Activated T-helper 1 cell treated with anti-CD3 and anti-CD28 coated beads, Interleukin-12 subunit alpha, Interleukin-12 subunit beta, Interleukin-2, Interleukin-4 antibody, amounts not matched to agents 30 ng/mL and 10 ng/mL and 1 ng/mL, durations not matched to agents 14 hours and 24 hours and 36 hours (primary cell): ENCODE measurements at regions not wholly inside any gene's neighbourhood (a gene's known extent, or its start where the extent isn't known, plus 50 kb on each side); places are given as distances from the start of the nearest gene placed in this dataset.

Source experiments
- DNase-seq: peaks from one replicate; pipeline ENCODE4 v3.0.0; 2021; ENCODE audit warnings: low spot score
- H3K27ac Mint-ChIP-seq: one replicate; pipeline ENCODE4 v1.8.0; 2021; ENCODE audit warnings: mild to moderate bottlenecking, mixed read lengths
- H3K27me3 Mint-ChIP-seq: one replicate; pipeline ENCODE4 v1.8.0; 2022; ENCODE audit warnings: mild to moderate bottlenecking, moderate library complexity, mixed read lengths; ENCODE audit not compliant: insufficient read depth
- H3K36me3 Mint-ChIP-seq: one replicate; pipeline ENCODE4 v1.8.0; 2021; ENCODE audit warnings: low read depth, mixed read lengths
- H3K4me1 Mint-ChIP-seq: one replicate; pipeline ENCODE4 v1.8.0; 2021; ENCODE audit warnings: low read depth, mixed read lengths
- H3K4me3 Mint-ChIP-seq: one replicate; pipeline ENCODE4 v1.8.0; 2021; ENCODE audit warnings: mild to moderate bottlenecking, moderate library complexity, mixed read lengths
- H3K9me3 Mint-ChIP-seq: one replicate; pipeline ENCODE4 v1.8.0; 2021; ENCODE audit warnings: mixed read lengths
- intact Hi-C: fragments of 100-400 bp; cut with micrococcal nuclease; formaldehyde crosslinking; loops from one replicate; pipeline ENCODE4 v1.15.1; 2024

GRCh38 chr18:27723168-27723567 is 453.8 kb downstream of the CDH2 start:
- Mint-ChIP-seq H3K36me3 (no peaks in the 10 kb centered on the region), H3K27ac (no peak overlapping the region), H3K9me3 (peaks cover 21% of the 10 kb centered on the region), H3K4me3 (no peak overlapping the region), H3K27me3 (no peaks in the 10 kb centered on the region), H3K4me1 (no peaks in the 10 kb centered on the region)
- DNase-seq, result no peak
- intact Hi-C loops, result no loop called here

- Mint-ChIP-seq H3K4me1 (no peaks in the 10 kb centered on the region), H3K4me3 (no peak overlapping the region), H3K27ac (no peak overlapping the region), H3K9me3 (peaks cover 13% of the 10 kb centered on the region), H3K27me3 (no peaks in the 10 kb centered on the region), H3K36me3 (no peaks in the 10 kb centered on the region)
- intact Hi-C loops, result no loop called here
- no peak for DNase-seq
Observed at GRCh38 chr18:27719680-27720079, 457.2 kb downstream of the CDH2 start.

GRCh38 chr18:27717816-27718215 is 459.1 kb downstream of the CDH2 start:
- no peak overlapping the region for H3K27ac Mint-ChIP-seq
- H3K4me1 Mint-ChIP-seq, result no peaks in the 10 kb centered on the region
- intact Hi-C loops, result no loop called here

GRCh38 chr18:27717250-27717649 is 459.7 kb downstream of the CDH2 start:
- Mint-ChIP-seq H3K36me3 (no peaks in the 10 kb centered on the region), H3K4me1 (no peaks in the 10 kb centered on the region), H3K9me3 (peaks cover 13% of the 10 kb centered on the region), H3K27ac (no peak overlapping the region), H3K27me3 (no peaks in the 10 kb centered on the region), H3K4me3 (no peak overlapping the region)
- no peak for DNase-seq
- intact Hi-C loops, result no loop called here

More at GRCh38 chr18:27717816-27718215, 459.1 kb downstream of the CDH2 start:
- no peak for DNase-seq
- Mint-ChIP-seq H3K36me3 (no peaks in the 10 kb centered on the region), H3K27me3 (no peaks in the 10 kb centered on the region), H3K4me3 (no peak overlapping the region), H3K9me3 (peaks cover 13% of the 10 kb centered on the region)

GRCh38 chr18:27715751-27716150 is 461.2 kb downstream of the CDH2 start:
- no peaks in the 10 kb centered on the region for H3K27me3 Mint-ChIP-seq
- H3K9me3 Mint-ChIP-seq, result peaks cover 13% of the 10 kb centered on the region
- no peak overlapping the region for H3K4me3 Mint-ChIP-seq
- no peaks in the 10 kb centered on the region for H3K4me1 Mint-ChIP-seq
- no peak overlapping the region for H3K27ac Mint-ChIP-seq
- intact Hi-C loops, result no loop called here
- H3K36me3 Mint-ChIP-seq, result no peaks in the 10 kb centered on the region
- no peak for DNase-seq

GRCh38 chr18:27713738-27714095 is 463.2 kb downstream of the CDH2 start:
- no peaks in the 10 kb centered on the region for H3K4me1 Mint-ChIP-seq
- H3K4me3 Mint-ChIP-seq, result no peak overlapping the region
- no peak overlapping the region for H3K27ac Mint-ChIP-seq
- intact Hi-C loops, result no loop called here
- no peaks in the 10 kb centered on the region for H3K27me3 Mint-ChIP-seq
- H3K36me3 Mint-ChIP-seq, result no peaks in the 10 kb centered on the region
- peaks cover 10% of the 10 kb centered on the region for H3K9me3 Mint-ChIP-seq
- DNase-seq, result no peak

GRCh38 chr18:27713037-27713737 is 463.7 kb downstream of the CDH2 start:
- no peaks in the 10 kb centered on the region for H3K36me3 Mint-ChIP-seq
- H3K27me3 Mint-ChIP-seq, result no peaks in the 10 kb centered on the region
- DNase-seq, result no peak
- no peak overlapping the region for H3K4me3 Mint-ChIP-seq
- no peak overlapping the region for H3K27ac Mint-ChIP-seq
- intact Hi-C loops, result no loop called here
- no peaks in the 10 kb centered on the region for H3K4me1 Mint-ChIP-seq
- peaks cover 10% of the 10 kb centered on the region for H3K9me3 Mint-ChIP-seq

GRCh38 chr18:27712066-27712465 is 464.9 kb downstream of the CDH2 start:
- Mint-ChIP-seq H3K36me3 (no peaks in the 10 kb centered on the region), H3K4me1 (no peaks in the 10 kb centered on the region), H3K9me3 (peaks cover 9% of the 10 kb centered on the region), H3K27me3 (no peaks in the 10 kb centered on the region), H3K4me3 (no peak overlapping the region), H3K27ac (no peak overlapping the region)
- intact Hi-C loops, result no loop called here
- no peak for DNase-seq

- Mint-ChIP-seq H3K9me3 (peaks cover 3% of the 10 kb centered on the region), H3K4me3 (no peak overlapping the region), H3K36me3 (no peaks in the 10 kb centered on the region), H3K27ac (no peak overlapping the region), H3K27me3 (no peaks in the 10 kb centered on the region), H3K4me1 (no peaks in the 10 kb centered on the region)
- intact Hi-C loops, result no loop called here
- no peak for DNase-seq
Observed at GRCh38 chr18:27711382-27711781, 465.5 kb downstream of the CDH2 start.

GRCh38 chr18:27709344-27709743 is 467.6 kb downstream of the CDH2 start:
- intact Hi-C loops, result no loop called here
- no peak overlapping the region for H3K27ac Mint-ChIP-seq
- H3K27me3 Mint-ChIP-seq, result no peaks in the 10 kb centered on the region

GRCh38 chr18:27707201-27707600 is 469.7 kb downstream of the CDH2 start:
- intact Hi-C loops, result no loop called here
- no peaks in the 10 kb centered on the region for H3K27me3 Mint-ChIP-seq
- no peaks in the 10 kb centered on the region for H3K4me1 Mint-ChIP-seq
- DNase-seq, result no peak
- H3K27ac Mint-ChIP-seq, result no peak overlapping the region
- no peaks in the 10 kb centered on the region for H3K36me3 Mint-ChIP-seq
- H3K4me3 Mint-ChIP-seq, result no peak overlapping the region
- peaks cover 15% of the 10 kb centered on the region for H3K9me3 Mint-ChIP-seq

More at GRCh38 chr18:27709344-27709743, 467.6 kb downstream of the CDH2 start:
- Mint-ChIP-seq H3K4me3 (no peak overlapping the region), H3K4me1 (no peaks in the 10 kb centered on the region), H3K9me3 (peaks cover 3% of the 10 kb centered on the region), H3K36me3 (no peaks in the 10 kb centered on the region)
- no peak for DNase-seq

GRCh38 chr18:27704736-27705361 is 472.1 kb downstream of the CDH2 start:
- DNase-seq, result no peak
- H3K9me3 Mint-ChIP-seq, result peaks cover 23% of the 10 kb centered on the region
- H3K4me1 Mint-ChIP-seq, result no peaks in the 10 kb centered on the region
- H3K36me3 Mint-ChIP-seq, result no peaks in the 10 kb centered on the region
- no peak overlapping the region for H3K27ac Mint-ChIP-seq
- no peak overlapping the region for H3K4me3 Mint-ChIP-seq
- intact Hi-C loops, result no loop called here
- H3K27me3 Mint-ChIP-seq, result no peaks in the 10 kb centered on the region

- no peak for DNase-seq
- no peak overlapping the region for H3K4me3 Mint-ChIP-seq
- intact Hi-C loops, result no loop called here
- no peaks in the 10 kb centered on the region for H3K27me3 Mint-ChIP-seq
- no peaks in the 10 kb centered on the region for H3K36me3 Mint-ChIP-seq
- H3K27ac Mint-ChIP-seq, result no peak overlapping the region
- no peaks in the 10 kb centered on the region for H3K4me1 Mint-ChIP-seq
- peaks cover 38% of the 10 kb centered on the region for H3K9me3 Mint-ChIP-seq
Observed at GRCh38 chr18:27699137-27699536, 477.8 kb downstream of the CDH2 start.
